ENCODE measurements at regions not wholly inside any gene's neighbourhood (a gene's known extent, or its start where the extent isn't known, plus 50 kb on each side); places are given as distances from the start of the nearest gene placed in this dataset.

GRCh38 chr18:26617151-26617554, 68.8 kb upstream of the KCTD1 start:
- no peak for TF ChIP-seq CTCF (IDR thresholded peaks at IDR 0.05; ENCODE audit: insufficient read depth, low read length, poor library complexity, severe bottlenecking)
- H3K36me3 ChIP-seq (ENCODE audit: control insufficient read depth, insufficient read depth, low read length), result no peaks in the 10 kb centered on the region
- no peaks in the 10 kb centered on the region for H3K27me3 ChIP-seq (ENCODE audit: control insufficient read depth, insufficient read depth, low read length)
- no peak overlapping the region for H3K4me3 ChIP-seq (ENCODE audit: low read depth, low read length)
- DNase-seq (ENCODE audit: low read depth), result peak; percentile 56

DNA sequence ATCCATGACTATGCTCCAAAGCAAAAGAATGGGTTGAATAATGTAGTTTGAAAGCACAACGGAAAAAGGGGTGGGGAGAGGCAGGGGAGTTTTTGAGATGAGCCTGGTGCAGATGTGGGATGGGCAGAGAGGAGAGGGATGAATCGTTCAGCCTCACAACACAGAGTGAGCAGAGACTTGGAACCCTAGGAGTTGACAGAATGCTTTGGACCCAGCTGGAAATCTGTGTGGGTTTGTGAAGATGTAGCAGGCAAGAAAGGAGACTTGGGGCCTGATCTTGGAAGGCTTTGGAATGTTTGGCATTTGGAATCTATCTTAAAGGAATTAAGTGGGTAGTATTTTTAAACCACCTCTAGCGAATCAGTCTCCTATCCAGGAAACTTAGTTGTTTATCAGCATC, 66.0 kb upstream of the KCTD1 start:
- no peak overlapping the region for H3K4me3 ChIP-seq (ENCODE audit: low read depth, low read length)
- DNase-seq (ENCODE audit: low read depth), result no peak
- H3K36me3 ChIP-seq (ENCODE audit: control insufficient read depth, insufficient read depth, low read length), result no peaks in the 10 kb centered on the region
- H3K27me3 ChIP-seq (ENCODE audit: control insufficient read depth, insufficient read depth, low read length), result no peaks in the 10 kb centered on the region
- no peak for TF ChIP-seq CTCF (IDR thresholded peaks at IDR 0.05; ENCODE audit: insufficient read depth, low read length, poor library complexity, severe bottlenecking)
